SK-N-SH treated with all-trans-retinoic acid at 6 μM for 48 hours (cell line): ENCODE measurements at regions not wholly inside any gene's neighbourhood (a gene's known extent, or its start where the extent isn't known, plus 50 kb on each side); places are given as distances from the start of the nearest gene placed in this dataset.
A peak's percentile ranks its signal among the peaks of the same experiment; 100 is the strongest.

ENCODE experiments used
- ATAC-seq: fragments of 200-7000 bp; cut with Tn5 transposase; 3 replicates; pipeline ENCODE4 v1.9.1; 2020; ENCODE audit warnings: mild to moderate bottlenecking, moderate library complexity
- ARNTL ChIP-seq: fragments of 450-650 bp; formaldehyde crosslinking; IDR thresholded peaks from 2 replicates; pipeline ENCODE4 v1.5.0; 2020; ENCODE audit warnings: low read depth, mild to moderate bottlenecking, moderate library complexity, borderline replicate concordance
- CREB5 ChIP-seq: fragments of 250-450 bp; sonication (Bioruptor Pico); IDR thresholded peaks from 2 replicates; pipeline ENCODE4 v1.5.1; 2020; ENCODE audit warnings: low read depth, mild to moderate bottlenecking, moderate library complexity
- CSDC2 ChIP-seq: fragments of 250-450 bp; sonication (Bioruptor Pico); IDR thresholded peaks from 2 replicates; pipeline ENCODE4 v1.5.0; 2020; ENCODE audit warnings: mild to moderate bottlenecking, moderate library complexity
- ESRRG ChIP-seq: fragments of 250-450 bp; sonication (Bioruptor Pico); IDR thresholded peaks from 2 replicates; pipeline ENCODE4 v1.6.1; 2021; ENCODE audit warnings: mild to moderate bottlenecking
- GLIS3 ChIP-seq: fragments of 250-450 bp; sonication (Bioruptor Pico); IDR thresholded peaks from 2 replicates; pipeline ENCODE4 v1.5.0; 2020; ENCODE audit warnings: mild to moderate bottlenecking, moderate library complexity
- ISL1 ChIP-seq: fragments of 250-450 bp; sonication (Bioruptor Pico); IDR thresholded peaks from 2 replicates; pipeline ENCODE4 v2.1.2; 2022; ENCODE audit warnings: mild to moderate bottlenecking, moderate library complexity
- OSR1 ChIP-seq: fragments of 250-450 bp; sonication (Bioruptor Pico); IDR thresholded peaks from 2 replicates; pipeline ENCODE4 v1.8.0; 2022; ENCODE audit warnings: moderate library complexity, mild to moderate bottlenecking, inconsistent platforms
- POU6F1 ChIP-seq: fragments of 250-450 bp; sonication (Bioruptor Pico); IDR thresholded peaks from 2 replicates; pipeline ENCODE4 v1.8.0; 2021; ENCODE audit warnings: low read depth, mild to moderate bottlenecking, moderate library complexity, borderline replicate concordance
- PPARA ChIP-seq: fragments of 250-450 bp; sonication (Bioruptor Pico); IDR thresholded peaks from 2 replicates; pipeline ENCODE4 v1.5.0; 2020; ENCODE audit warnings: mild to moderate bottlenecking, borderline replicate concordance
- RARB ChIP-seq: fragments of 250-450 bp; sonication (Bioruptor Pico); IDR thresholded peaks from 2 replicates; pipeline ENCODE4 v1.8.0; 2021; ENCODE audit warnings: mild to moderate bottlenecking, moderate library complexity
- SNAI2 ChIP-seq: fragments of 250-450 bp; sonication (Bioruptor Pico); IDR thresholded peaks from 2 replicates; pipeline ENCODE4 v1.5.0; 2020; ENCODE audit warnings: mild to moderate bottlenecking, moderate library complexity
- TCF4 ChIP-seq: fragments of 250-450 bp; sonication (Bioruptor Pico); IDR thresholded peaks from 2 replicates; pipeline ENCODE4 v1.8.0; 2021; ENCODE audit warnings: mild to moderate bottlenecking, moderate library complexity, borderline replicate concordance
- TOX ChIP-seq: fragments of 250-450 bp; sonication (Bioruptor Pico); IDR thresholded peaks from 2 replicates; pipeline ENCODE4 v1.8.0; 2021; ENCODE audit warnings: mild to moderate bottlenecking, moderate library complexity, borderline replicate concordance
- ZC3H10 ChIP-seq: fragments of 250-450 bp; sonication (Bioruptor Pico); IDR thresholded peaks from 2 replicates; pipeline ENCODE4 v1.5.1; 2021; ENCODE audit warnings: mild to moderate bottlenecking, moderate library complexity
- ZFP3 ChIP-seq: fragments of 250-450 bp; sonication (Bioruptor Pico); IDR thresholded peaks from 2 replicates; pipeline ENCODE4 v1.5.0; 2020; ENCODE audit warnings: mild to moderate bottlenecking, moderate library complexity
- ZFP30 ChIP-seq: fragments of 450-650 bp; formaldehyde crosslinking; IDR thresholded peaks from 2 replicates; pipeline ENCODE4 v1.5.0; 2022; ENCODE audit warnings: mild to moderate bottlenecking, moderate library complexity
- ZNF565 ChIP-seq: fragments of 450-650 bp; formaldehyde crosslinking; conservative IDR thresholded peaks from 2 replicates; pipeline ENCODE4 v1.5.0; 2020; ENCODE audit warnings: low read depth, mild to moderate bottlenecking, moderate library complexity
- ZNF8 ChIP-seq: fragments of 450-650 bp; formaldehyde crosslinking; IDR thresholded peaks from 2 replicates; pipeline ENCODE4 v1.5.0; 2020; ENCODE audit warnings: mild to moderate bottlenecking, moderate library complexity
- TF ChIP-seq, protein P1 (sequence below): fragments of 250-450 bp; sonication (Bioruptor Pico); IDR thresholded peaks from 2 replicates; pipeline ENCODE4 v1.5.0; 2020; ENCODE audit warnings: mild to moderate bottlenecking, moderate library complexity
- TF ChIP-seq, protein P2 (sequence below): fragments of 250-450 bp; sonication (Bioruptor Pico); IDR thresholded peaks from 2 replicates; pipeline ENCODE4 v1.5.1; 2021; ENCODE audit warnings: mild to moderate bottlenecking, moderate library complexity

DNA sequence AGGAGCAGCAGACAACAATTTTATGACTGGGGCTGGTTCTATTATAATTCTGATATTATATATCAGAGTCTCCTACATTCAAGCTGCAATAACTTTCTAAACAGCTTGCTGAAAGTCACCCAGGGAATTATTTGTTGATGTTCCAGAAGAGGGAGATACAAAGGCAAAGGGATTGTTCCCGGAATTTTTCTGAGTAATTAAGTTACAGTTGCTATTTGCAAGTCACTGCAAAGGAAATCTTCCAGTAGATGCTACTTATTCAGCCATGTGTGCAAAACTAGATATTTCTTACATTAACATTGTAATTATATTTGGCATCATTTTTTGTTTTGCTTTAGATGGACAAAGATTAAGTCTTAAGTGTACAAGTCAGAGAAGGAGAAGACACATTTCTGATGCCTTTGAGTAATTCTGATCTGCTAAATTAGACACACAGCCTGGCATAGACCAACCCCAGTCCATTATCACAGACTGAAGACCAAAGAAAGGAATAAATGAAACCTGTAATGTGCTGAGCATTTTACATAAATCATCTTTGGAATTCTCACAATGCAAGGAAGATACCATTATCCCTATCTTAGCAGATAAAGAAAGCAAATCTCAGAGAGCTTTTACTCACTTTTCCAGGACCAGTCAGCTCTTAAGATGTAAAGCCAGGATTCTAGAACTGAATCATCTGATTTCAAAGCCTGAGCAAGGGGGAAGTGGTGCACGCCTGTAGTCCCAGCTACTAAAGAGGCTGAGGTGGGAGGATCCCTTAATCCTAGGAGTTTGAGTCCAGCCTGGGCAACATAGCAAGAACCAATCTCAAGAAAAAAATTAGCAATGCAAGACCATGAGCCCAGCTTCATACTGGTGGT, 62.6 kb upstream of the AKAP12 start (continued):
- TF ChIP-seq, protein P1, sequence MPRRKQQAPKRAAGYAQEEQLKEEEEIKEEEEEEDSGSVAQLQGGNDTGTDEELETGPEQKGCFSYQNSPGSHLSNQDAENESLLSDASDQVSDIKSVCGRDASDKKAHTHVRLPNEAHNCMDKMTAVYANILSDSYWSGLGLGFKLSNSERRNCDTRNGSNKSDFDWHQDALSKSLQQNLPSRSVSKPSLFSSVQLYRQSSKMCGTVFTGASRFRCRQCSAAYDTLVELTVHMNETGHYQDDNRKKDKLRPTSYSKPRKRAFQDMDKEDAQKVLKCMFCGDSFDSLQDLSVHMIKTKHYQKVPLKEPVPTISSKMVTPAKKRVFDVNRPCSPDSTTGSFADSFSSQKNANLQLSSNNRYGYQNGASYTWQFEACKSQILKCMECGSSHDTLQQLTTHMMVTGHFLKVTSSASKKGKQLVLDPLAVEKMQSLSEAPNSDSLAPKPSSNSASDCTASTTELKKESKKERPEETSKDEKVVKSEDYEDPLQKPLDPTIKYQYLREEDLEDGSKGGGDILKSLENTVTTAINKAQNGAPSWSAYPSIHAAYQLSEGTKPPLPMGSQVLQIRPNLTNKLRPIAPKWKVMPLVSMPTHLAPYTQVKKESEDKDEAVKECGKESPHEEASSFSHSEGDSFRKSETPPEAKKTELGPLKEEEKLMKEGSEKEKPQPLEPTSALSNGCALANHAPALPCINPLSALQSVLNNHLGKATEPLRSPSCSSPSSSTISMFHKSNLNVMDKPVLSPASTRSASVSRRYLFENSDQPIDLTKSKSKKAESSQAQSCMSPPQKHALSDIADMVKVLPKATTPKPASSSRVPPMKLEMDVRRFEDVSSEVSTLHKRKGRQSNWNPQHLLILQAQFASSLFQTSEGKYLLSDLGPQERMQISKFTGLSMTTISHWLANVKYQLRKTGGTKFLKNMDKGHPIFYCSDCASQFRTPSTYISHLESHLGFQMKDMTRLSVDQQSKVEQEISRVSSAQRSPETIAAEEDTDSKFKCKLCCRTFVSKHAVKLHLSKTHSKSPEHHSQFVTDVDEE (CRISPR knock-in tag), result no peak; the same call in 1 of the 2 replicates
- no peak for TF ChIP-seq ARNTL (CRISPR knock-in tag)
- no peak; the same call in 1 of the 2 replicates for TF ChIP-seq CREB5 (CRISPR knock-in tag)
- TF ChIP-seq, protein P2, sequence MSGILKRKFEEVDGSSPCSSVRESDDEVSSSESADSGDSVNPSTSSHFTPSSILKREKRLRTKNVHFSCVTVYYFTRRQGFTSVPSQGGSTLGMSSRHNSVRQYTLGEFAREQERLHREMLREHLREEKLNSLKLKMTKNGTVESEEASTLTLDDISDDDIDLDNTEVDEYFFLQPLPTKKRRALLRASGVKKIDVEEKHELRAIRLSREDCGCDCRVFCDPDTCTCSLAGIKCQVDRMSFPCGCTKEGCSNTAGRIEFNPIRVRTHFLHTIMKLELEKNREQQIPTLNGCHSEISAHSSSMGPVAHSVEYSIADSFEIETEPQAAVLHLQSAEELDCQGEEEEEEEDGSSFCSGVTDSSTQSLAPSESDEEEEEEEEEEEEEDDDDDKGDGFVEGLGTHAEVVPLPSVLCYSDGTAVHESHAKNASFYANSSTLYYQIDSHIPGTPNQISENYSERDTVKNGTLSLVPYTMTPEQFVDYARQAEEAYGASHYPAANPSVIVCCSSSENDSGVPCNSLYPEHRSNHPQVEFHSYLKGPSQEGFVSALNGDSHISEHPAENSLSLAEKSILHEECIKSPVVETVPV (CRISPR knock-in tag), result 0 out of 2 replicates have a peak, but pooled peaks have one; percentile 52
- no peak for TF ChIP-seq OSR1

DNA sequence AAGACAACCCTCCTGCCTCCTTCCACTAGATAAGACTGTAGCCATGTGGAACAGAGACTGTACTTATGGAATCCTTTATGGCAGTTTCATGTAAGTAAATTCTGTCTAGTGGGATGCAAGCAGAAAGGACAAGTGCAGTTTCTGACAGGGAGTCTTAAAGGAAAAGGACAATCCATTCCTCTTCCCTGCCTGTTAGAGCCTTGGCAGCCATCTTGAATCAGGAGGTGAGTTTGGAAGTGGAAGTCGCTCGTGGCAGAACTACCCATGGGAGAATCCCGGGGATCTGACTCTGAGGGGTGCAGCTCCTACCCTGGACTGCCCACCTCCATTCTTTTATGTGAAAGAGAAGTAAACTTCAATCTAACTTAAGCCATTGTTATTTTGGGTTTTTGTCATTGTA, 61.4 kb upstream of the AKAP12 start:
- no peak for ATAC-seq
- TF ChIP-seq ZNF8, result no peak
- no peak for TF ChIP-seq CSDC2
- no peak for TF ChIP-seq ZFP30 (CRISPR knock-in tag)
- no peak for TF ChIP-seq ARNTL (CRISPR knock-in tag)
- TF ChIP-seq ESRRG (CRISPR knock-in tag), result no peak
- TF ChIP-seq ZFP3 (CRISPR knock-in tag), result no peak

DNA sequence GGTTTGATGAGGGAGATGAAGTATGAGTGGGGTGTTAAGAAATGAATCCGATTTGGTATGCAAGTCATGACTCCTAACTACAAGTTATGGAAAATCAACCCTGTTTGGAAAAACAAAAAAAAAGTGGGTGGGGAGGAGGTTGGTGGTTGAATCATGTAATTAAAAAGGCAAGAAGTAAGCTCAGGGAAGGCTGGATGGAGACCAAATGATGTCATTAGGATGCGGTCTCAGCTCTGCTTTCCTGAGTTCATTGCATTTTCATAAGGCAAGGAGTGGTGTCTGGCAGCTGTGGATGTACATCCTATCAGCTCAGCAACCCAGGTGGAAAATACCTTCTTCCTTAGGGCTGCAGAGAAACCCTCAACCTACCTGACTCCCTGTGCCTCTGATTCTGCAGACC, 60.4 kb upstream of the AKAP12 start:
- no peak; the same call in 2 of the 3 replicates for ATAC-seq
- TF ChIP-seq SNAI2 (CRISPR knock-in tag) (no peak), OSR1 (no peak), ZNF565 (CRISPR knock-in tag) (no peak), TOX (CRISPR knock-in tag) (no peak), RARB (CRISPR knock-in tag) (no peak), ESRRG (CRISPR knock-in tag) (no peak), POU6F1 (CRISPR knock-in tag) (no peak), ZC3H10 (CRISPR knock-in tag) (no peak), CREB5 (CRISPR knock-in tag) (no peak), TCF4 (no peak), ZNF8 (no peak), CSDC2 (no peak), GLIS3 (CRISPR knock-in tag) (no peak), ISL1 (CRISPR knock-in tag) (no peak), ARNTL (CRISPR knock-in tag) (no peak), PPARA (CRISPR knock-in tag) (no peak), ZFP30 (CRISPR knock-in tag) (no peak)
- TF ChIP-seq, protein P2 (CRISPR knock-in tag), result no peak
- TF ChIP-seq, protein P1 (CRISPR knock-in tag), result no peak
